Ishikawa (cell line): ENCODE measurements at regions not wholly inside any gene's neighbourhood (a gene's known extent, or its start where the extent isn't known, plus 50 kb on each side); places are given as distances from the start of the nearest gene placed in this dataset.
A peak's percentile ranks its signal among the peaks of the same experiment; 100 is the strongest.

ENCODE experiments used
- CEBPB ChIP-seq: IDR thresholded peaks from 2 replicates; pipeline ENCODE4 v1.6.1; 2012
- CREB1 ChIP-seq: IDR thresholded peaks from 2 replicates; pipeline ENCODE4 v1.6.1; 2012; ENCODE audit warnings: low read depth
- EGR1 ChIP-seq: IDR thresholded peaks from 2 replicates; pipeline ENCODE4 v1.6.1; 2012
- EP300 ChIP-seq: IDR thresholded peaks from 2 replicates; pipeline ENCODE4 v1.6.1; 2012; ENCODE audit warnings: borderline replicate concordance
- FOXM1 ChIP-seq: IDR thresholded peaks from 2 replicates; pipeline ENCODE4 v1.6.1; 2012; ENCODE audit warnings: low read depth, borderline replicate concordance
- MAX ChIP-seq: IDR thresholded peaks from 2 replicates; pipeline ENCODE4 v1.6.1; 2012
- NFIC ChIP-seq: IDR thresholded peaks from 2 replicates; pipeline ENCODE4 v1.6.1; 2012
- RAD21 ChIP-seq: IDR thresholded peaks from 2 replicates; pipeline ENCODE4 v1.6.1; 2012; ENCODE audit warnings: low read depth
- TAF1 ChIP-seq: IDR thresholded peaks from 2 replicates; pipeline ENCODE4 v1.6.1; 2012; ENCODE audit warnings: low read depth, mild to moderate bottlenecking
- TCF12 ChIP-seq: IDR thresholded peaks from 2 replicates; pipeline ENCODE4 v1.6.1; 2012; ENCODE audit warnings: low read depth
- TEAD4 ChIP-seq: IDR thresholded peaks from 2 replicates; pipeline ENCODE4 v1.6.1; 2012
- USF1 ChIP-seq: IDR thresholded peaks from 2 replicates; pipeline ENCODE4 v1.6.1; 2012
- YY1 ChIP-seq: IDR thresholded peaks from 2 replicates; pipeline ENCODE4 v1.6.1; 2012; ENCODE audit warnings: low read depth
- ZBTB7A ChIP-seq: IDR thresholded peaks from 2 replicates; pipeline ENCODE4 v1.6.1; 2012; ENCODE audit warnings: low read depth
- TF ChIP-seq, protein P1 (sequence below): IDR thresholded peaks from 2 replicates; pipeline ENCODE4 v1.6.1; 2012; ENCODE audit warnings: low read depth, mild to moderate bottlenecking

DNA sequence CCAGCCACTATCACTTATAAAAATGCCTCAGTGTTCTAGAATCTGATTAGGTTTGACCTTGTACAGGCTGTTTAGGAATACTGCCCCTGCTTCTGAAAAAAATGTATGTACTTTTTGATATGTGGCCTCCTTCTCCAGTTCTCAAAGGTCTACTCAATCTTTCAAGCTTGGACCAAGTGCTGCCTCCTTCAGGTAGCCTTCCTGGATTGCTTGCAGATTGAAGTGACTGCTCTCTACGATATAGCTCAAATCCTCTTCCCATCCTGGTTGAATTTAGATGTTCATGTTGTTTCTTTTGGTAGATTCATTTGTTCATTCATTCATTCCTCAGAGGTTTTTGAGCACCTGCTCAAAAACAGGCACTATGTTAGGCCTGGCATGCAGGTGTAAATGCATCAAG lies 77.2 kb upstream of the NPTX2 start:
- TF ChIP-seq TAF1 (no peak), CEBPB (no peak), TEAD4 (no peak), EGR1 (no peak), MAX (no peak), ZBTB7A (no peak), NFIC (no peak), FOXM1 (no peak), YY1 (no peak), USF1 (no peak)
- TF ChIP-seq, protein P1, sequence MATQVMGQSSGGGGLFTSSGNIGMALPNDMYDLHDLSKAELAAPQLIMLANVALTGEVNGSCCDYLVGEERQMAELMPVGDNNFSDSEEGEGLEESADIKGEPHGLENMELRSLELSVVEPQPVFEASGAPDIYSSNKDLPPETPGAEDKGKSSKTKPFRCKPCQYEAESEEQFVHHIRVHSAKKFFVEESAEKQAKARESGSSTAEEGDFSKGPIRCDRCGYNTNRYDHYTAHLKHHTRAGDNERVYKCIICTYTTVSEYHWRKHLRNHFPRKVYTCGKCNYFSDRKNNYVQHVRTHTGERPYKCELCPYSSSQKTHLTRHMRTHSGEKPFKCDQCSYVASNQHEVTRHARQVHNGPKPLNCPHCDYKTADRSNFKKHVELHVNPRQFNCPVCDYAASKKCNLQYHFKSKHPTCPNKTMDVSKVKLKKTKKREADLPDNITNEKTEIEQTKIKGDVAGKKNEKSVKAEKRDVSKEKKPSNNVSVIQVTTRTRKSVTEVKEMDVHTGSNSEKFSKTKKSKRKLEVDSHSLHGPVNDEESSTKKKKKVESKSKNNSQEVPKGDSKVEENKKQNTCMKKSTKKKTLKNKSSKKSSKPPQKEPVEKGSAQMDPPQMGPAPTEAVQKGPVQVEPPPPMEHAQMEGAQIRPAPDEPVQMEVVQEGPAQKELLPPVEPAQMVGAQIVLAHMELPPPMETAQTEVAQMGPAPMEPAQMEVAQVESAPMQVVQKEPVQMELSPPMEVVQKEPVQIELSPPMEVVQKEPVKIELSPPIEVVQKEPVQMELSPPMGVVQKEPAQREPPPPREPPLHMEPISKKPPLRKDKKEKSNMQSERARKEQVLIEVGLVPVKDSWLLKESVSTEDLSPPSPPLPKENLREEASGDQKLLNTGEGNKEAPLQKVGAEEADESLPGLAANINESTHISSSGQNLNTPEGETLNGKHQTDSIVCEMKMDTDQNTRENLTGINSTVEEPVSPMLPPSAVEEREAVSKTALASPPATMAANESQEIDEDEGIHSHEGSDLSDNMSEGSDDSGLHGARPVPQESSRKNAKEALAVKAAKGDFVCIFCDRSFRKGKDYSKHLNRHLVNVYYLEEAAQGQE, result no peak

DNA sequence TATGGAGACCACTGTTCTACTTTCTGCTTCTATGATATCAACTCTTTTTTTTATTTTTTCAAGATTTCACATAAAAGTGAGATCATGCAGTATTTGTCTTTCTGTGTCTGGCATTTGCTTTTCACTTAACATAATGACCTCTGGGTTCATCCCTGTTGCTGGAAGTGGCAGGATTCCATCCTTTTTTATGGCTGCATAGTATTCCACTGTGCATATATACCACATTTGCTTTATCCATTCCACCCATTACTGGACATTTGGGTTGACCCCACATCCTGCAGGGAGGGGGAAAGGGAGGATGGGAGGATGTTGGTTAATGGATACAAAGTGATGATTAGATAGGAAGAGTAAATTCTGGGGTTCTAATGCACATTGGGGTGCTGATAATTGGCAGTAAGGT lies 80.3 kb upstream of the NPTX2 start:
- TF ChIP-seq TCF12, result no peak
- no peak for TF ChIP-seq ZBTB7A
- no peak for TF ChIP-seq RAD21
- no peak for TF ChIP-seq EGR1
- TF ChIP-seq TEAD4, result no peak
- no peak for TF ChIP-seq CEBPB
- no peak for TF ChIP-seq YY1
- TF ChIP-seq USF1, result no peak

GRCh38 chr7:98534493-98534892 lies 82.6 kb upstream of the NPTX2 start:
- TF ChIP-seq CEBPB (0 out of 2 replicates have a peak, but pooled peaks have one; percentile 27), YY1 (no peak)

DNA sequence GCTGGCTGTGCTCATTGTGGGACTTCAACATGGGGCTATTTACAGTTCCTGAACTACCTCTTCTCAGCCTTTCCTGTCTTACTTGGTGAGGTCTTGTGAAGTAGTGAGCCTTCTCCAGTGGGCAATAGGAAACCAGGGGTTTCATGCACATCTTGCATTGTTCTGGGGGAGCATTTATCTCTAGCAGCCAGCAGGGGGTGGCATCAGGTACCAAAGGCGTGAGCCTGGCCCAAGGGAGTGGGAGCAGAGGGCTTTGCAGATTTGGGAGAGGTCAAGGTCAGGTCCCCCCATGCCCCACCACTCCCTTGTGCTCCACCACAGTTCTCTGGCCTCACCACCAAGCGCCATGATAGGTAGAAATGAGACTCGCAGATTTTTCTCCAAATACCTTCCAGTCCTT lies 85.4 kb upstream of the NPTX2 start:
- no peak for TF ChIP-seq FOXM1
- no peak for TF ChIP-seq TAF1
- no peak for TF ChIP-seq TEAD4
- TF ChIP-seq TCF12, result no peak
- no peak for TF ChIP-seq CREB1
- TF ChIP-seq MAX, result no peak
- TF ChIP-seq EGR1, result no peak
- no peak for TF ChIP-seq CEBPB

- TF ChIP-seq CEBPB (no peak), EP300 (no peak), RAD21 (no peak), TEAD4 (no peak)
Measured at GRCh38 chr7:98528079-98528478, 89.0 kb upstream of the NPTX2 start.

GRCh38 chr7:98526059-98526458 lies 91.0 kb upstream of the NPTX2 start:
- TF ChIP-seq RAD21 (no peak), YY1 (no peak), CREB1 (no peak)

DNA sequence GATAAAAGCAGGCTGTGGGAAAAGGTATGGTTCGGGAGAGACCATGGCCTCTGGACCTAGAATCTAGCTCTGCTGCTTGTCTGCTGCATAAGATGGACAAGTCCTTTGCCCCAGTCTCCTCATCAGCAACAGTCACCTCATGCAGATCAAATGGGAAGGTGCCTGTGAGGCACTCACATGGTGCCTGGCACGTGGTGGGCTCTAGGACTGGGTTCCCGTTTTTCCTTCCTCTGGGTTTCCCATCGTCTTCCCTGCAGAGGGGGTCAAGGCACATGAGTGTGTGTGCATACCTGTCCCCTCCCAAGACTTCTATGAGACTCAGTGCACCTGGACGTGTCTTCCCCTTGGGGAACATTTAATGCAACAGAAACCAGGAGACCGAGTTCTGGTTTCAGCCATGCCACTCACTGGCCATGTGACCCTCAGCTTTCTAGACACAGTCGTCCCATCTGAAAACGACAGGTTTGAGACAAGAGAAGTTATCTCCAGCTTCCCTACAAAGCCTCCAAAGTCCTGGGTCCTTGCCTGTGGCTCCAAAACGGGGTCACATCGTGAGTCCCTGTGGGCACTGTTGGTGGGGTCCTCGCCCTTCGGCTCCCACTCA lies 95.9 kb upstream of the NPTX2 start:
- TF ChIP-seq FOXM1 (no peak), YY1 (no peak), EGR1 (no peak), CREB1 (no peak), NFIC (no peak), CEBPB (no peak), USF1 (no peak), RAD21 (no peak), EP300 (no peak), MAX (no peak), ZBTB7A (no peak), TCF12 (no peak), TEAD4 (no peak)
- TF ChIP-seq, protein P1, result no peak
